C4-2B (cell line): ENCODE measurements at regions not wholly inside any gene's neighbourhood (a gene's known extent, or its start where the extent isn't known, plus 50 kb on each side); places are given as distances from the start of the nearest gene placed in this dataset.

Experiments
- ZFX ChIP-seq: fragments of 450-650 bp; IDR thresholded peaks from 2 replicates; pipeline ENCODE4 v1.6.1; 2017
- TF ChIP-seq, protein P1 (sequence below): fragments of 450-650 bp; conservative IDR thresholded peaks from 2 replicates; pipeline ENCODE4 v1.5.1; 2017; ENCODE audit warnings: mild to moderate bottlenecking

- TF ChIP-seq, protein P1, sequence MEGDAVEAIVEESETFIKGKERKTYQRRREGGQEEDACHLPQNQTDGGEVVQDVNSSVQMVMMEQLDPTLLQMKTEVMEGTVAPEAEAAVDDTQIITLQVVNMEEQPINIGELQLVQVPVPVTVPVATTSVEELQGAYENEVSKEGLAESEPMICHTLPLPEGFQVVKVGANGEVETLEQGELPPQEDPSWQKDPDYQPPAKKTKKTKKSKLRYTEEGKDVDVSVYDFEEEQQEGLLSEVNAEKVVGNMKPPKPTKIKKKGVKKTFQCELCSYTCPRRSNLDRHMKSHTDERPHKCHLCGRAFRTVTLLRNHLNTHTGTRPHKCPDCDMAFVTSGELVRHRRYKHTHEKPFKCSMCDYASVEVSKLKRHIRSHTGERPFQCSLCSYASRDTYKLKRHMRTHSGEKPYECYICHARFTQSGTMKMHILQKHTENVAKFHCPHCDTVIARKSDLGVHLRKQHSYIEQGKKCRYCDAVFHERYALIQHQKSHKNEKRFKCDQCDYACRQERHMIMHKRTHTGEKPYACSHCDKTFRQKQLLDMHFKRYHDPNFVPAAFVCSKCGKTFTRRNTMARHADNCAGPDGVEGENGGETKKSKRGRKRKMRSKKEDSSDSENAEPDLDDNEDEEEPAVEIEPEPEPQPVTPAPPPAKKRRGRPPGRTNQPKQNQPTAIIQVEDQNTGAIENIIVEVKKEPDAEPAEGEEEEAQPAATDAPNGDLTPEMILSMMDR = no peak
- TF ChIP-seq ZFX = no peak
Observed at GRCh38 chr1:79738101-79738500, 731.6 kb upstream of the ADGRL4 start.
